IMR-90 (cell line): ENCODE measurements at regions not wholly inside any gene's neighbourhood (a gene's known extent, or its start where the extent isn't known, plus 50 kb on each side); places are given as distances from the start of the nearest gene placed in this dataset.

Experiments used
- ATAC-seq: fragments of 200-7000 bp; cut with Tn5 transposase; 2 replicates; pipeline ENCODE4 v1.9.1; 2020; ENCODE audit warnings: low read depth, mild to moderate bottlenecking, moderate library complexity
- BruUV-seq: library from RNA; stranded (reverse); fragments of 400-500 nt; replicated peaks from 2 replicates; lab custom pipeline; 2021; lab: Mats Ljungman, UMichigan
- CTCF ChIA-PET: fragments of 300-600 bp; formaldehyde crosslinking; extraction: SDS; loops from one replicate; lab custom pipeline; 2021; ENCODE audit warnings: antibody characterized with exemption; lab: Yijun Ruan, JAX
- POLR2A ChIA-PET: fragments of 300-600 bp; sonication (Branson Sonifier 250); formaldehyde crosslinking; loops from one replicate; lab custom pipeline; 2022; ENCODE audit warnings: antibody characterized with exemption; ENCODE audit not compliant: unreplicated experiment; lab: Charles Lee
- DNase-seq: peaks from one replicate; pipeline ENCODE4 v3.0.0; 2013
- H2AFZ ChIP-seq: replicated peaks from 2 replicates; pipeline ENCODE3; 2013; ENCODE audit warnings: low read length, mild to moderate bottlenecking; ENCODE audit not compliant: poor library complexity
- H2AK5ac ChIP-seq: 2 replicates; pipeline ENCODE4 v1.6.1; 2013; ENCODE audit warnings: low read depth, low read length, inconsistent platforms
- H2AK9ac ChIP-seq: replicated peaks from 2 replicates; pipeline ENCODE3; 2013; ENCODE audit warnings: mild to moderate bottlenecking, low read depth, low read length, moderate library complexity; ENCODE audit not compliant: poor library complexity
- H2BK120ac ChIP-seq: 2 replicates; pipeline ENCODE4 v1.6.1; 2013; ENCODE audit warnings: low read depth, low read length, inconsistent platforms
- H2BK15ac ChIP-seq: 3 replicates; pipeline ENCODE4 v1.6.1; 2013; ENCODE audit warnings: low read depth, low read length, inconsistent platforms
- H2BK20ac ChIP-seq: 2 replicates; pipeline ENCODE4 v1.6.1; 2013; ENCODE audit warnings: low read depth, mild to moderate bottlenecking, inconsistent platforms, low read length, moderate library complexity
- H2BK5ac ChIP-seq: 2 replicates; pipeline ENCODE4 v1.6.1; 2013; ENCODE audit warnings: mild to moderate bottlenecking, low read depth, low read length, inconsistent platforms; ENCODE audit not compliant: poor library complexity, severe bottlenecking
- H3K14ac ChIP-seq: replicated peaks from 2 replicates; pipeline ENCODE4 v1.6.1; 2013; ENCODE audit warnings: low read depth, low read length, inconsistent platforms
- H3K18ac ChIP-seq: 2 replicates; pipeline ENCODE4 v1.6.1; 2013; ENCODE audit warnings: low read depth, low read length, control low read depth
- H3K23ac ChIP-seq: 2 replicates; pipeline ENCODE4 v1.6.1; 2013; ENCODE audit warnings: low read depth, low read length, inconsistent platforms
- H3K27ac ChIP-seq: 2 replicates; pipeline ENCODE4 v1.5.1; 2013; ENCODE audit warnings: mild to moderate bottlenecking, control low read depth, low read length; ENCODE audit not compliant: insufficient read depth
- H3K27me3 ChIP-seq: 2 replicates; pipeline ENCODE4 v1.6.1; 2013; ENCODE audit warnings: low read length; ENCODE audit not compliant: control insufficient read depth, insufficient read depth
- H3K36me3 ChIP-seq: 2 replicates; pipeline ENCODE4 v1.6.1; 2013; ENCODE audit warnings: low read length, mixed read lengths; ENCODE audit not compliant: control insufficient read depth, insufficient read depth
- H3K4ac ChIP-seq: 2 replicates; pipeline ENCODE4 v1.6.1; 2013; ENCODE audit warnings: low read depth, low read length, inconsistent platforms
- H3K4me1 ChIP-seq: 2 replicates; pipeline ENCODE4 v1.6.1; 2013; ENCODE audit warnings: low read length, mixed read lengths; ENCODE audit not compliant: control insufficient read depth, insufficient read depth
- H3K4me2 ChIP-seq: 2 replicates; pipeline ENCODE4 v1.6.1; 2013; ENCODE audit warnings: low read depth, mild to moderate bottlenecking, control low read depth, low read length, moderate library complexity
- H3K4me3 ChIP-seq: 2 replicates; pipeline ENCODE4 v1.5.1; 2013; ENCODE audit warnings: low read depth, mild to moderate bottlenecking, control low read depth, low read length, moderate library complexity; ENCODE audit not compliant: insufficient read depth
- H3K56ac ChIP-seq: 2 replicates; pipeline ENCODE4 v1.6.1; 2013; ENCODE audit warnings: low read length, inconsistent platforms; ENCODE audit not compliant: insufficient read depth; ENCODE audit errors: extremely low read depth
- H3K79me1 ChIP-seq, 2 experiments: 2 replicates each; pipeline ENCODE4 v1.6.1; 2013; ENCODE audit warnings: low read length in 2 of 2, inconsistent platforms in 1 of 2, low read depth in 1 of 2
- H3K9ac ChIP-seq: 2 replicates; pipeline ENCODE4 v1.6.1; 2013; ENCODE audit warnings: low read depth, low read length, control low read depth
- H3K9me1 ChIP-seq: 2 replicates; pipeline ENCODE4 v1.6.1; 2013; ENCODE audit warnings: low read length, inconsistent platforms; ENCODE audit not compliant: insufficient read depth
- H3K9me3 ChIP-seq: 2 replicates; pipeline ENCODE4 v1.6.1; 2013; ENCODE audit warnings: low read length; ENCODE audit not compliant: control insufficient read depth, insufficient read depth
- H4K20me1 ChIP-seq: 2 replicates; pipeline ENCODE4 v1.6.1; 2013; ENCODE audit warnings: low read length, inconsistent platforms; ENCODE audit not compliant: insufficient read depth
- H4K5ac ChIP-seq: 2 replicates; pipeline ENCODE4 v1.6.1; 2013; ENCODE audit warnings: mild to moderate bottlenecking, low read depth, low read length, control low read depth
- H4K8ac ChIP-seq, 2 experiments: 2 replicates each; pipeline ENCODE4 v1.6.1; 2013; ENCODE audit warnings: low read depth in 2 of 2, low read length in 2 of 2, control low read depth in 1 of 2, inconsistent platforms in 1 of 2
- H4K91ac ChIP-seq: 2 replicates; pipeline ENCODE4 v1.6.1; 2013; ENCODE audit warnings: low read depth, low read length, inconsistent platforms; ENCODE audit not compliant: insufficient read depth
- BHLHE40 ChIP-seq: fragments of 150-350 bp; IDR thresholded peaks from 2 replicates; pipeline ENCODE4 v1.6.1; 2016; ENCODE audit warnings: mild to moderate bottlenecking, low read depth, low read length
- CEBPB ChIP-seq: IDR thresholded peaks from 2 replicates; pipeline ENCODE4 v1.6.1; 2012; ENCODE audit warnings: low read depth, low read length, improper control_type of control experiment
- CHD1 ChIP-seq: IDR thresholded peaks from 2 replicates; pipeline ENCODE4 v1.6.1; 2012; ENCODE audit warnings: low read depth, low read length, improper control_type of control experiment
- FOS ChIP-seq: fragments of 150-350 bp; IDR thresholded peaks from 2 replicates; pipeline ENCODE4 v1.6.1; 2016; ENCODE audit warnings: low read depth, low read length
- MAFK ChIP-seq: IDR thresholded peaks from 2 replicates; pipeline ENCODE4 v1.6.1; 2012; ENCODE audit warnings: low read depth, low read length, improper control_type of control experiment
- MAZ ChIP-seq: IDR thresholded peaks from 2 replicates; pipeline ENCODE4 v1.6.1; 2012; ENCODE audit warnings: low read depth, mild to moderate bottlenecking, low read length, improper control_type of control experiment, moderate library complexity, borderline replicate concordance
- MXI1 ChIP-seq: IDR thresholded peaks from 2 replicates; pipeline ENCODE4 v1.6.1; 2012; ENCODE audit warnings: low read depth, mild to moderate bottlenecking, low read length, moderate library complexity, borderline replicate concordance
- NFE2L2 ChIP-seq: fragments of 150-350 bp; IDR thresholded peaks from 2 replicates; pipeline ENCODE4 v1.6.1; 2016; ENCODE audit warnings: low read depth, mild to moderate bottlenecking, low read length
- POLR2A ChIP-seq: IDR thresholded peaks from 2 replicates; pipeline ENCODE4 v1.6.1; 2012; ENCODE audit warnings: mild to moderate bottlenecking, low read depth, low read length
- RAD21 ChIP-seq: IDR thresholded peaks from 2 replicates; pipeline ENCODE4 v1.6.1; 2012; ENCODE audit warnings: low read length, improper control_type of control experiment
- RCOR1 ChIP-seq: IDR thresholded peaks from 2 replicates; pipeline ENCODE4 v1.6.1; 2012; ENCODE audit warnings: mild to moderate bottlenecking, low read length, improper control_type of control experiment; ENCODE audit not compliant: insufficient replicate concordance
- RFX5 ChIP-seq: IDR thresholded peaks from 2 replicates; pipeline ENCODE4 v1.8.0; 2012; ENCODE audit warnings: low read depth, mild to moderate bottlenecking, low read length, moderate library complexity
- SMC3 ChIP-seq: fragments of 150-350 bp; IDR thresholded peaks from 2 replicates; pipeline ENCODE4 v1.6.1; 2016; ENCODE audit warnings: low read depth, mild to moderate bottlenecking, antibody characterized with exemption, low read length, moderate library complexity
- WGBS, 2 experiments: methylation state at CpG; one replicate each; pipeline versions ENCODE4 v1.1.5 to v1.1.7; 2013; ENCODE audit warnings: missing lambda C conversion rate in 2 of 2; ENCODE audit not compliant: insufficient read length in 1 of 2; ENCODE audit errors: extremely low coverage in 2 of 2; 5-methylcytosine and 5-hydroxymethylcytosine counted together
- dilution Hi-C: fragments of 300-500 bp; cut with HindIII; formaldehyde crosslinking; loops from one replicate; pipeline ENCODE4 v1.14.3; 2018; ENCODE audit warnings: low sequenced_read_pairs; ENCODE audit not compliant: unreplicated experiment
- in situ Hi-C: fragments of 300-500 bp; cut with MboI; formaldehyde crosslinking; loops from 3 replicates; pipeline ENCODE4 v1.14.3; 2019; ENCODE audit warnings: low sequenced_read_pairs, inconsistent platforms, mixed read lengths
- intact Hi-C: fragments of 100-400 bp; cut with micrococcal nuclease; formaldehyde crosslinking; loops from 2 replicates; pipeline ENCODE4 v1.10.0; 2022
- TF ChIP-seq, protein P1 (sequence below): fragments of 150-350 bp; IDR thresholded peaks from 2 replicates; pipeline ENCODE4 v1.6.1; 2017; ENCODE audit warnings: mild to moderate bottlenecking, antibody characterized with exemption, low read length, low read depth
- TF ChIP-seq, protein P2 (sequence below): fragments of 150-350 bp; IDR thresholded peaks from 2 replicates; pipeline ENCODE4 v1.6.1; 2016; ENCODE audit warnings: low read depth, mild to moderate bottlenecking, low read length, moderate library complexity, borderline replicate concordance
- TF ChIP-seq, protein P3 (sequence below): conservative IDR thresholded peaks from 2 replicates; pipeline ENCODE4 v1.5.1; 2012; ENCODE audit warnings: mild to moderate bottlenecking, low read depth, low read length, improper control_type of control experiment

- no peak overlapping the region for H2AK5ac ChIP-seq
- in situ Hi-C loops, result no loop called here
- dilution Hi-C loops, result no loop called here
- no peak overlapping the region for H4K8ac ChIP-seq
- no peak overlapping the region for H4K91ac ChIP-seq
- H3K56ac ChIP-seq, result no peak overlapping the region
- DNase-seq (no peak), ATAC-seq (no peak)
- H3K4me1 ChIP-seq, result no peaks in the 10 kb centered on the region
- ChIA-PET POLR2A (no interaction called here), CTCF (no interaction called here)
- no peak overlapping the region for H2BK15ac ChIP-seq
- H2BK120ac ChIP-seq, result no peak overlapping the region
- H2AFZ ChIP-seq, result no peak overlapping the region
- no peak overlapping the region for H3K18ac ChIP-seq
- H3K9me1 ChIP-seq, result no peaks in the 10 kb centered on the region
- H3K4ac ChIP-seq, result no peak overlapping the region
- H3K27me3 ChIP-seq, result no peaks in the 10 kb centered on the region
- no peak overlapping the region for H3K23ac ChIP-seq
- no peak overlapping the region for H2BK5ac ChIP-seq
- H3K9ac ChIP-seq, result no peak overlapping the region
- H3K4me2 ChIP-seq, result no peak overlapping the region
- H2AK9ac ChIP-seq, result no peak overlapping the region
- no peaks in the 10 kb centered on the region for H4K20me1 ChIP-seq
- no peak overlapping the region for H4K5ac ChIP-seq
- no peak overlapping the region for H3K4me3 ChIP-seq
- intact Hi-C loops, result no loop called here
- no peak for TF ChIP-seq CHD1
- no peak for TF ChIP-seq MAFK
- no peak for TF ChIP-seq RAD21
- no peak for TF ChIP-seq RFX5
- TF ChIP-seq NFE2L2, result no peak
- no peak for TF ChIP-seq MAZ
- TF ChIP-seq SMC3, result no peak
- TF ChIP-seq, protein P1, sequence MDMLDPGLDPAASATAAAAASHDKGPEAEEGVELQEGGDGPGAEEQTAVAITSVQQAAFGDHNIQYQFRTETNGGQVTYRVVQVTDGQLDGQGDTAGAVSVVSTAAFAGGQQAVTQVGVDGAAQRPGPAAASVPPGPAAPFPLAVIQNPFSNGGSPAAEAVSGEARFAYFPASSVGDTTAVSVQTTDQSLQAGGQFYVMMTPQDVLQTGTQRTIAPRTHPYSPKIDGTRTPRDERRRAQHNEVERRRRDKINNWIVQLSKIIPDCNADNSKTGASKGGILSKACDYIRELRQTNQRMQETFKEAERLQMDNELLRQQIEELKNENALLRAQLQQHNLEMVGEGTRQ, result no peak
- TF ChIP-seq POLR2A, result no peak
- TF ChIP-seq, protein P2, sequence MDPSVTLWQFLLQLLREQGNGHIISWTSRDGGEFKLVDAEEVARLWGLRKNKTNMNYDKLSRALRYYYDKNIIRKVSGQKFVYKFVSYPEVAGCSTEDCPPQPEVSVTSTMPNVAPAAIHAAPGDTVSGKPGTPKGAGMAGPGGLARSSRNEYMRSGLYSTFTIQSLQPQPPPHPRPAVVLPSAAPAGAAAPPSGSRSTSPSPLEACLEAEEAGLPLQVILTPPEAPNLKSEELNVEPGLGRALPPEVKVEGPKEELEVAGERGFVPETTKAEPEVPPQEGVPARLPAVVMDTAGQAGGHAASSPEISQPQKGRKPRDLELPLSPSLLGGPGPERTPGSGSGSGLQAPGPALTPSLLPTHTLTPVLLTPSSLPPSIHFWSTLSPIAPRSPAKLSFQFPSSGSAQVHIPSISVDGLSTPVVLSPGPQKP, result no peak
- TF ChIP-seq BHLHE40, result no peak
- TF ChIP-seq RCOR1, result no peak
- TF ChIP-seq CEBPB, result no peak
- TF ChIP-seq, protein P3, sequence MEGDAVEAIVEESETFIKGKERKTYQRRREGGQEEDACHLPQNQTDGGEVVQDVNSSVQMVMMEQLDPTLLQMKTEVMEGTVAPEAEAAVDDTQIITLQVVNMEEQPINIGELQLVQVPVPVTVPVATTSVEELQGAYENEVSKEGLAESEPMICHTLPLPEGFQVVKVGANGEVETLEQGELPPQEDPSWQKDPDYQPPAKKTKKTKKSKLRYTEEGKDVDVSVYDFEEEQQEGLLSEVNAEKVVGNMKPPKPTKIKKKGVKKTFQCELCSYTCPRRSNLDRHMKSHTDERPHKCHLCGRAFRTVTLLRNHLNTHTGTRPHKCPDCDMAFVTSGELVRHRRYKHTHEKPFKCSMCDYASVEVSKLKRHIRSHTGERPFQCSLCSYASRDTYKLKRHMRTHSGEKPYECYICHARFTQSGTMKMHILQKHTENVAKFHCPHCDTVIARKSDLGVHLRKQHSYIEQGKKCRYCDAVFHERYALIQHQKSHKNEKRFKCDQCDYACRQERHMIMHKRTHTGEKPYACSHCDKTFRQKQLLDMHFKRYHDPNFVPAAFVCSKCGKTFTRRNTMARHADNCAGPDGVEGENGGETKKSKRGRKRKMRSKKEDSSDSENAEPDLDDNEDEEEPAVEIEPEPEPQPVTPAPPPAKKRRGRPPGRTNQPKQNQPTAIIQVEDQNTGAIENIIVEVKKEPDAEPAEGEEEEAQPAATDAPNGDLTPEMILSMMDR, result no peak
- TF ChIP-seq FOS, result no peak
- TF ChIP-seq MXI1, result no peak
- no CpG with 5 or more reads among the region's 13 CpGs for WGBS, 2 experiments
- H2BK20ac ChIP-seq, result no peak overlapping the region
- no peaks in the 10 kb centered on the region for H3K79me1 ChIP-seq
- no TSS peak for BruUV-seq
- H3K14ac ChIP-seq, result no peak overlapping the region
- H3K36me3 ChIP-seq, result no peaks in the 10 kb centered on the region
- H3K9me3 ChIP-seq, result peaks cover 5% of the 10 kb centered on the region; the same call in 1 of the 2 replicates
- H3K27ac ChIP-seq, result no peak overlapping the region
Measured at GRCh38 chr17:79496422-79497005, 114.3 kb downstream of the RBFOX3 start.
